ENCODE measurements at regions not wholly inside any gene's neighbourhood (a gene's known extent, or its start where the extent isn't known, plus 50 kb on each side); places are given as distances from the start of the nearest gene placed in this dataset.

- TF ChIP-seq CTCF (IDR thresholded peaks at IDR 0.05), result no peak
- TF ChIP-seq POLR2A (IDR thresholded peaks at IDR 0.05), result no peak
- Histone ChIP-seq H3K27me3 (no peaks in the 10 kb centered on the region), H3K4me1 (replicated peaks in 1 of 2) (no peaks in the 10 kb centered on the region), H3K4me3 (no peak overlapping the region), H3K9me3 (replicated peaks in 1 of 3) (no peaks in the 10 kb centered on the region), H3K36me3 (replicated peaks in 1 of 2) (no peaks in the 10 kb centered on the region), H3K27ac (no peak overlapping the region)
- DNase-seq, result no peak
- 81 to 89% (median 84%) methylated on average over 5 of the region's 5 CpGs for WGBS, 4 donors
- intact Hi-C loops (cut with DNase I), result no loop called here
These were observed 193.6 kb downstream of the MTRR start for GRCh38 chr5:8062521-8062920.

- no peak for DNase-seq
- no peaks in the 10 kb centered on the region for H3K27me3 ChIP-seq
- no peak overlapping the region for H3K27ac ChIP-seq
- H3K36me3 ChIP-seq (replicated peaks in 1 of 2), result no peaks in the 10 kb centered on the region
- intact Hi-C loops (cut with DNase I), result no loop called here
- H3K9me3 ChIP-seq (replicated peaks in 1 of 3), result no peaks in the 10 kb centered on the region
- WGBS, 4 donors, result 52 to 70% (median 54%) methylated on average over 1 of the region's 1 CpG
- no peak for TF ChIP-seq CTCF (IDR thresholded peaks at IDR 0.05)
- TF ChIP-seq POLR2A (IDR thresholded peaks at IDR 0.05), result no peak
- no peak overlapping the region for H3K4me3 ChIP-seq
- no peaks in the 10 kb centered on the region for H3K4me1 ChIP-seq (replicated peaks in 1 of 2)
These were observed 199.1 kb downstream of the MTRR start for GRCh38 chr5:8068078-8068477.

- intact Hi-C loops (cut with DNase I), result no loop called here
- 23 to 29% (median 26%) methylated on average over 3 of the region's 3 CpGs for WGBS, 4 donors
These were observed 201.2 kb downstream of the MTRR start for GRCh38 chr5:8070138-8070537.

GRCh38 chr5:8079056-8079455 is 210.1 kb downstream of the MTRR start:
- DNase-seq, result no peak
- H3K36me3 ChIP-seq (replicated peaks in 1 of 2), result no peaks in the 10 kb centered on the region
- H3K27ac ChIP-seq, result no peak overlapping the region
- H3K4me3 ChIP-seq, result no peak overlapping the region
- TF ChIP-seq CTCF (IDR thresholded peaks at IDR 0.05) (no peak), POLR2A (IDR thresholded peaks at IDR 0.05) (no peak)
- H3K27me3 ChIP-seq, result no peaks in the 10 kb centered on the region
- WGBS, 4 donors, result 64 to 69% (median 67%) methylated on average over 4 of the region's 4 CpGs
- intact Hi-C loops (cut with DNase I), result no loop called here
- H3K4me1 ChIP-seq (replicated peaks in 1 of 2), result no peaks in the 10 kb centered on the region
- H3K9me3 ChIP-seq (replicated peaks in 1 of 3), result no peaks in the 10 kb centered on the region

More at GRCh38 chr5:8070138-8070537, 201.2 kb downstream of the MTRR start:
- Histone ChIP-seq H3K4me3 (no peak overlapping the region), H3K9me3 (replicated peaks in 1 of 3) (no peaks in the 10 kb centered on the region), H3K27me3 (no peaks in the 10 kb centered on the region), H3K4me1 (replicated peaks in 1 of 2) (no peaks in the 10 kb centered on the region), H3K27ac (no peak overlapping the region), H3K36me3 (replicated peaks in 1 of 2) (no peaks in the 10 kb centered on the region)
- no peak for DNase-seq
- TF ChIP-seq CTCF (IDR thresholded peaks at IDR 0.05) (no peak), POLR2A (IDR thresholded peaks at IDR 0.05) (no peak)
